Adrenal gland (tissue), 9 donors: ENCODE measurements at regions not wholly inside any gene's neighbourhood (a gene's known extent, or its start where the extent isn't known, plus 50 kb on each side); places are given as distances from the start of the nearest gene placed in this dataset.

Experiments
- DNase-seq, 7 donors: peaks; one replicate each; pipeline ENCODE4 v3.0.0-alpha.2; 2019 to 2020
- H3K27ac ChIP-seq, 5 donors: fragments of 200-600 bp; sonication (generic) in 4 of 5; 1 replicate in 3 of 5; 2 replicates in 2 of 5; pipeline versions ENCODE4 v1.5.1 to v1.8.0; 2016 to 2020; ENCODE audit warnings: mild to moderate bottlenecking in 1 of 5
- H3K27me3 ChIP-seq: fragments of 200-600 bp; 2 replicates; pipeline ENCODE4 v1.8.0; 2021
- H3K36me3 ChIP-seq, 2 donors: fragments of 200-600 bp; replicated peaks in 1 of 2; 1 replicate in 1 of 2; 2 replicates in 1 of 2; pipeline versions ENCODE4 v1.5.1 to v1.8.0; 2018 to 2022
- H3K4me1 ChIP-seq, 2 donors: fragments of 200-600 bp; replicated peaks in 1 of 2; 1 replicate in 1 of 2; 2 replicates in 1 of 2; pipeline versions ENCODE4 v1.5.1 to v1.8.0; 2018 to 2021
- H3K4me3 ChIP-seq, 4 donors: fragments of 200-600 bp; sonication (generic) in 3 of 4; one replicate each; pipeline ENCODE4 v1.5.1; 2016 to 2018
- H3K9me3 ChIP-seq, 3 donors: fragments of 200-600 bp; sonication (generic) in 1 of 3; replicated peaks in 1 of 3; 1 replicate in 2 of 3; 2 replicates in 1 of 3; pipeline versions ENCODE4 v1.5.1 to v1.8.0; 2016 to 2021
- POLR2A ChIP-seq, 2 donors: fragments of 450-650 bp; IDR thresholded peaks; one replicate each; pipeline ENCODE4 v1.6.1; 2017; ENCODE audit warnings: antibody characterized with exemption in 2 of 2, mild to moderate bottlenecking in 2 of 2, moderate library complexity in 1 of 2
- WGBS, 4 donors: extraction: QIAGEN DNeasy Blood & Tissue Kit in 2 of 4; methylation state at CpG; one replicate each; pipeline versions ENCODE4 v1.1.5 to v1.1.7; 2013 to 2017; 5-methylcytosine and 5-hydroxymethylcytosine counted together
- intact Hi-C, 2 donors: fragments of 100-400 bp; cut with DNase I; formaldehyde crosslinking; loops; one replicate each; pipeline versions ENCODE4 v1.14.1 to v1.15.0; 2022 to 2023
- TF ChIP-seq, protein P1 (sequence below), 6 experiments: fragments of 450-650 bp in 4 of 6; fragments of 200-600 bp in 2 of 6; sonication (generic) in 1 of 6; IDR thresholded peaks; 1 replicate in 5 of 6; 2 replicates in 1 of 6; pipeline versions ENCODE4 v1.5.1 to v1.8.0; 2016 to 2021; ENCODE audit warnings: antibody characterized with exemption in 6 of 6, mild to moderate bottlenecking in 2 of 6, moderate library complexity in 1 of 6
- donor health status: healthy with polysubstance abuse.
- donor health status: Bipolar disorder and iron deficiency.
- donor health status: DM: yes; HTN: yes; CAD: no.
- donor health status: DM: no; HTN: no; CAD: no.
- donor health status: DM: no; HTN: no; CAD: no.

DNA sequence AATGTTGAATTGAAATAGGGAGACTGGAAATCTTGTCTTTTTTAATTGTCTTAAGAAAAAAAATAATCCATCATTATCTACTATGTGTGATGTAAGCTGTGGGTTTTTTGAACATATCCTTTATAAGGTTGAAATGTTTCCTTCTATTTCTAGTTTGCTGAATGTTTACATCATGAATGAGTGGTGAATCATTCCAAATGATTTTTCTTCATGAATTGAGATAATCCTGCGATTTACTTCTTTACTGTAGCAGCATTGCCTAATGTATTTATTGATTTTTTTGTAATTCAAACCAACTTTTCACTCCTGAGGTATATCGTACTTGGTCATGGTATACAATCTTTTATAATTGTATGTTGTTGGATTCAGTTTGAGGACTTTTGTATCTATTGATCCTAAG lies 607.6 kb upstream of the PFKP start:
- H3K27ac ChIP-seq = no peak overlapping the region
- DNase-seq = no peak
- no peak overlapping the region for H3K4me3 ChIP-seq
- H3K9me3 ChIP-seq = no peaks in the 10 kb centered on the region
- H3K4me1 ChIP-seq = no peaks in the 10 kb centered on the region
- no peak for TF ChIP-seq POLR2A (IDR thresholded peaks at IDR 0.05)
- WGBS, 4 donors = 73 to 80% (median 76%) methylated on average over 2 of the region's 2 CpGs
- no peaks in the 10 kb centered on the region for H3K27me3 ChIP-seq
- intact Hi-C loops = no loop called here
- no peaks in the 10 kb centered on the region for H3K36me3 ChIP-seq

DNA sequence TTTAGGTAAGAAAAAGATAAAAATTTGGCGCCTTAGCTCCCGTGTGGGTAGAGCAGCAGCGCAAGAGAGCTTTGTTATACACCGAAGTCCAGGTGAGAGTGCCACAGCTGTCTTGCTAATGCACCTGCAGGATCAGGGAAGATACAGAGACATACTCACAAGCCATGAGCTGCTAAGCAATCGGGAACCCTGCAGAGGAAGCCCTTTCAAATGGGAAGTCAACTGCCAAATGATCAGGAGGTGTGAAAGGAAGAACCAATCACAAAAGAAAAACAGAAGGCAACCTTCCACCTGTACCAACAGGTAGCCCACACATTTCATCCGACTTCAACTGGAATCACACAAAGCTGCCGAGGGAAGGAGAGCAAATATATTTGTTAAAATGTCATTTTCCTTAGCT lies 610.5 kb upstream of the PFKP start:
- Histone ChIP-seq H3K4me1 (no peaks in the 10 kb centered on the region), H3K9me3 (no peaks in the 10 kb centered on the region), H3K27ac (no peak overlapping the region), H3K27me3 (no peaks in the 10 kb centered on the region), H3K36me3 (no peaks in the 10 kb centered on the region), H3K4me3 (no peak overlapping the region)
- no peak for DNase-seq
- intact Hi-C loops = no loop called here
- 58 to 74% (median 63%) methylated on average over 7 of the region's 7 CpGs for WGBS, 4 donors
- TF ChIP-seq, protein P1, sequence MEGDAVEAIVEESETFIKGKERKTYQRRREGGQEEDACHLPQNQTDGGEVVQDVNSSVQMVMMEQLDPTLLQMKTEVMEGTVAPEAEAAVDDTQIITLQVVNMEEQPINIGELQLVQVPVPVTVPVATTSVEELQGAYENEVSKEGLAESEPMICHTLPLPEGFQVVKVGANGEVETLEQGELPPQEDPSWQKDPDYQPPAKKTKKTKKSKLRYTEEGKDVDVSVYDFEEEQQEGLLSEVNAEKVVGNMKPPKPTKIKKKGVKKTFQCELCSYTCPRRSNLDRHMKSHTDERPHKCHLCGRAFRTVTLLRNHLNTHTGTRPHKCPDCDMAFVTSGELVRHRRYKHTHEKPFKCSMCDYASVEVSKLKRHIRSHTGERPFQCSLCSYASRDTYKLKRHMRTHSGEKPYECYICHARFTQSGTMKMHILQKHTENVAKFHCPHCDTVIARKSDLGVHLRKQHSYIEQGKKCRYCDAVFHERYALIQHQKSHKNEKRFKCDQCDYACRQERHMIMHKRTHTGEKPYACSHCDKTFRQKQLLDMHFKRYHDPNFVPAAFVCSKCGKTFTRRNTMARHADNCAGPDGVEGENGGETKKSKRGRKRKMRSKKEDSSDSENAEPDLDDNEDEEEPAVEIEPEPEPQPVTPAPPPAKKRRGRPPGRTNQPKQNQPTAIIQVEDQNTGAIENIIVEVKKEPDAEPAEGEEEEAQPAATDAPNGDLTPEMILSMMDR (IDR thresholded peaks at IDR 0.05) = no peak
- TF ChIP-seq POLR2A (IDR thresholded peaks at IDR 0.05) = no peak

DNA sequence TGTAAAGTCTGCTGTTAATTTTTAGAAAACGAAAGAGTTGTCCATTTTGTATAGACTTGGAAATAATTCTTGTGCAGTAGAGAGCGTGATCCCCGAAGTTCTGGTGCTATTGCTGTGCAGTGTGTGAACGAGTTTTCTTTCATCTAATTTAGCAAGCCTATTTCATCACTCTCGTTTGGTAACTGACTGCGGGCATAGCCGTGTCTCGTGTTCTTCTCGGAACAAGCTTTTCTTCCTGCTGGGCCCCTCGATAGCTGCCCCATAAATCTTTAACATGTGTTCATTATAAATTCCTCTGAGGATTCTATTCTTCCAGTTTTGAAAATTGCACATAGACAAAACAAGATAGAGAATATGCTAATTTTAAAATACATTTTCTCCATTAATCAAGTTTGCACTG lies 622.0 kb upstream of the PFKP start:
- no peak for DNase-seq
- H3K36me3 ChIP-seq = no peaks in the 10 kb centered on the region
- H3K27ac ChIP-seq = no peak overlapping the region
- H3K9me3 ChIP-seq = no peaks in the 10 kb centered on the region
- intact Hi-C loops = no loop called here
- no peak overlapping the region for H3K4me3 ChIP-seq
- TF ChIP-seq, protein P1 (IDR thresholded peaks at IDR 0.05) = no peak
- TF ChIP-seq POLR2A (IDR thresholded peaks at IDR 0.05) = no peak
- H3K27me3 ChIP-seq = no peaks in the 10 kb centered on the region
- no peaks in the 10 kb centered on the region for H3K4me1 ChIP-seq
- WGBS, 4 donors = 50 to 59% (median 55%) methylated on average over 10 of the region's 10 CpGs

DNA sequence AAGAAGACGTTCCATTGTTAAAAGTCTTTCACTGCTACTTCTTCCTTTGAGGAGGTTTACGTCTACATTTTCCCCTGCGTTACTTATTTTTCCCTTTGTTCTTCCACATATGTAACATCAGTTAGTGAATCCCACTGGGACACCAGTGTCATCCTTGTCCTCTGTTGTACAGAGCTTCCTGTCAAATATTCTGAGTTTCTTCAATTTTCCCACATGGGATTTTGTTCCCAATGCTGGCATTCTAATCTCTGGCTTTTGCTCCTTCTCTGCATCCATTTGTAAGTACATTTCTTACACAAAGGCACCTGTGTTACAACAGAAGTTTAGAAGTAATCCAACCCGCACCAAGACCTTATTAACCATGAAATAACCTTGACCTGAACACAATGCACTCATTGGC lies 627.4 kb upstream of the PFKP start:
- Histone ChIP-seq H3K9me3 (no peaks in the 10 kb centered on the region), H3K4me1 (no peaks in the 10 kb centered on the region), H3K27me3 (no peaks in the 10 kb centered on the region), H3K36me3 (no peaks in the 10 kb centered on the region), H3K27ac (no peak overlapping the region), H3K4me3 (no peak overlapping the region)
- WGBS, 4 donors = 54 to 70% (median 61%) methylated on average over 4 of the region's 4 CpGs
- intact Hi-C loops = no loop called here
- TF ChIP-seq, protein P1 (IDR thresholded peaks at IDR 0.05) = no peak
- no peak for TF ChIP-seq POLR2A (IDR thresholded peaks at IDR 0.05)
- DNase-seq = no peak

DNA sequence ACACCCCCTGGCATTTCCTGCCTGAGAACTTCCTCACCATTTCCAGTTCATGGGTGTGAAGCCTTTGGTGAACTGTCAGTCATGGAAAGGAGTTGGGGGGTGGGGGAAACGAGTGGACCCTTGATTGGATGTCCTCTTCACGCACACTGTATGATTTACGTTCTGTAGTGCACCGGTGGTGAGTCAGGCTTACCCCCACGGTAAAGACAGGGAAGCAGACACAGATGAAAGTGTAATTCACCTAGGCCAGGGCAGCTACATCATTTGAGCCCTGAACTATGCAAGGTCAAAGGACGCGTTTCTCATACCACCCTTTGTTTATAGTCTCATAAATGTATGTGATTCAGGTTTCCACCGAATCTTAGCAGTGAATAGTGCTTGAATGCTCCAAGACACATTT lies 628.3 kb upstream of the PFKP start:
- Histone ChIP-seq H3K4me1 (no peaks in the 10 kb centered on the region), H3K27ac (no peak overlapping the region), H3K4me3 (no peak overlapping the region), H3K36me3 (no peaks in the 10 kb centered on the region), H3K9me3 (no peaks in the 10 kb centered on the region), H3K27me3 (no peaks in the 10 kb centered on the region)
- intact Hi-C loops = no loop called here
- DNase-seq = no peak
- 55 to 63% (median 58%) methylated on average over 8 of the region's 8 CpGs for WGBS, 4 donors
- TF ChIP-seq POLR2A (IDR thresholded peaks at IDR 0.05) = no peak
- TF ChIP-seq, protein P1 (IDR thresholded peaks at IDR 0.05) = no peak
